GM21515 (cell line): ENCODE measurements at regions not wholly inside any gene's neighbourhood (a gene's known extent, or its start where the extent isn't known, plus 50 kb on each side); places are given as distances from the start of the nearest gene placed in this dataset.

Experiments used
- ATAC-seq: cut with Tn5 transposase; IDR thresholded peaks from one replicate; pipeline ENCODE4 v1.9.1; 2021; ENCODE audit not compliant: unreplicated experiment

DNA sequence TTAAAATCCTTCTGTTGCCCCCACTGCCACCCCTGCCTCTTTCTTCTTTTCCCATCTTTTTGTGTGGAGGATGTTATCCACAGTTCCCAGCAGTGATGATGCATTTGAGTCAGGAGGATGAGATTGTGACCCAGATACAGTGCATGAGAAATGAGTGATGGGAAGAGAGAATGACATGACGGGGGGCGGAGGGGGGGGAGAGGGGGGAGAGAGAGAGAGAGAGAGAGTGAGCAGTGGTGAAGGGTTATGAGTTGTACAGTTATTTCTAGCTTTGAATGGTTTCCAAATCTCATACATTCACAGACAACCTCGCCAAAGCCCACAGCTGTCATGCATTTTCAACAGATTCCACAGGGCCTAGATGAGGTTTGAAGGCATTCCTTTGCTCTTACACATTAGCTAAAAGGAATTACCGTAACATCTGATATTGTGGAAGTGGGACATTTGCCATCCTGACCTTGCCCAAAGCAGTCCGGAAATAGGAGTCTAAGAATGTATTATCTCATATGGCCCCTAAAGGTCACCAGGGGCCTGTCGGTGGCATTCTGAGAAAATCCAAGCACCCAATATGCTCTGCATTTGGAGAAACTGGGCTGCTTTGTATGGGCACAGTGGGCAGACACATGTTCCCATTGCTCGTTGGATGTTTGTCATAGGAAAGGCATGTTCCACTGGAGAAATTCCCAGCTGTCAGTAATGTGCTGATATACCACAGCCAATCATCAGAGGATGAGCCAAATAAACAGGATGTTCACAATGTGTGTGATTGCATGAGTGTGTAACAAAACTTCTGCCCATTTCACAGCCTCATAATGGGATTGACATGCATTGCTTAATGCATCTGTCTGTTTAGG is 435.8 kb downstream of the SPRY1 start:
- no peak for ATAC-seq

- no peak for ATAC-seq
Measured at GRCh38 chr4:123833171-123833643, 436.6 kb downstream of the SPRY1 start.

- ATAC-seq, result no peak
Measured at GRCh38 chr4:123835831-123836590, 439.4 kb downstream of the SPRY1 start.

DNA sequence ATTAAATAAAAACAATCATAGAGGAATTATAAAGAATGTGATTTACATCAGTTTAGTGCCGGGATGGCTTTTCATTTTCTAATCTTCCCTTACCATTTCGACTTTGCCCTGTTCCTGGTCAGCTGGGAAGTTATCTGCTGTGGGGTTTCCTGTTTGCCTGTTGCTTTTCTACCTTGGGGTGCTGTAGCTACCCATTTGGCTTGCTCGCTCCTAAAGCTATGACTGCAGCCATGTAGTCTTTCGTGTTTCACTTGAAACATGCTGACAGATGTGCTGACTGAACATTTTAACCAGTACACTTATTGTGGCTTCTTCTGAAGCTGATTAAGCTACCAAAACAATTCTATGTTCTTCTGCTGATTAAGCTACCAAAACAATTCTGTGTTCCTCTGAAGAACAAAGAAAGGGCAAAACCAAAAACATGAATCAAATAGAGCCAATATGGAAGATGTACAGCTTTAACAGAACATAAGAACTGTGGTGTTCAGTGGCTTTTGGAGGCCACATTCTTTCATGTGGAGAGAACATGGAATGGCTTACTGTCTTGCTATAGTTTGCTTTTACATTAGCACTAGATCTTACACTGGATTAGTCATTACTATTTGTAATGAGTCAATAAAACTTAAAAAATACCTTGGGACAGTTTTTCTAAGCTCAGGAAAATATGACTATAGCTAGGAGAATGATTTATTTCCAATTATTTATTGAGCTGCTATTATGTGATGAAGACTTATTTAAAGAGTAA is 440.4 kb downstream of the SPRY1 start:
- no peak for ATAC-seq

GRCh38 chr4:123838474-123838873 is 441.9 kb downstream of the SPRY1 start:
- ATAC-seq, result no peak

GRCh38 chr4:123840197-123840596 is 443.6 kb downstream of the SPRY1 start:
- ATAC-seq, result no peak

DNA sequence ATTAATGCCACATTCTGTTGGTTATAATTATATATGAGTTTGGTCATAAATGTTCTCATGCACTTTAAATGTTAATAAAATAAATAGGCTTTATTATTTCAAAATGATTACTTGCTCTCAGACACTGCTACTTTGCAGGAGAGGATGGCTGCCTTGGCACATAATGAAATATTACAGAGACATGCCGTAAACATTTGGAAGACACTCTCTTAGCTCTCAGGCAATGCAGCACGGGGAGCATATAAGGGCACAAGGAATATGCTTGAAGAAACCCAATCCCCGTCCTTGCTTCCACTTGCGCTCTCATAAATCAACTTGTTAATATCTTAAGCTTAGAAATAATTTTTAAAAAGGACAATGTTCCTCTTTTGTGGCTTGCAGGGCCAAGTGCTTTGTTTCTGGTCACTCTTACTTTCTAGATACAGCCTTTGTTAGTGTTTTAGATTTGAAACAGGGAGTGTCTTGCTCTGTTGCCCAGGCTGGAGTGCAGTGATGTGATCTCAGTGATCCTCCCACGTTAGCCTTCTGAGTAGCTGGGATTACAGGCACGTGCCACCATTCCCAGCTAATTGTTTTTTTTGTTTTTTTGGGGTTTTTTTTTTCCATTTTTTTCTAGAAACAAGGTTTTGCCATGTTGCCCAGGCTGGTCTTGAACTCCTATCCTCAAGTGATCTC is 445.0 kb downstream of the SPRY1 start:
- ATAC-seq, result no peak

DNA sequence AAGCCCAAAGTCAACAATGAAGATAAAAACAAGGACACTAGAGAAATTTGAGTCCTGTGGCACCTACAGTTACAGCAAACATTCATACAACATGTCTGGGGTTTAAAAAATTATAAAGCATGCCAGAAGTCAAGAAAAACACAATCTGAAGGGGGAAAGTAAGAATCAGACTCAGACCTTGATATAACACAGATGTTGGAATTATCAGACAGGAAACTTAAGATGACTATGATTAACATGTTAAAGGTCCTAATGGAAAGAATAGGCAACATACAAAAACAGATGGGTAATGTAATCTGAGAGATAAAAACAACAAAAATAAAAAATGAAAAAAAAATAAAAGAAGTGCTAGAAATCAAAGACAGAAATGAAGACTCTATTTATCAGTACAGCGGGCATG is 446.5 kb downstream of the SPRY1 start:
- no peak for ATAC-seq

DNA sequence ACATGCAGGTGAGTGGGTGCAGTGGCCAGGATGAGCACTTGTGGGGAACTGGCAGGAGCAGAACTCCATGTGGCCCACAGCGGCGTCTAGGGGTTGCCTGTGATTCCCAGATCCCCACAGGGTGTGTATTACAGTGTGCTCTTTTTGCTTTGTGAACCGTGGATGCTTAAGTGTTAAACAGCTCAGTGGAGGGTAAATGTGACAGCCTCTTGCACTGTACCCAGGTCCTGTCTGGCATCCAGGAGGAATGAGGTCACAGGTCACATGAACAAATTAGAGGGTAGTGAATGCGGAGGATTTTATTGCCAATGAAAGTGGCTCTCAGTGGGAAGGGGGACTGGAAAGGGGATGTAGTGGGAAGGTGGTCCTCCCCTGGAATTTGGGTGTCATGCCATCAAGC is 447.8 kb downstream of the SPRY1 start:
- no peak for ATAC-seq

DNA sequence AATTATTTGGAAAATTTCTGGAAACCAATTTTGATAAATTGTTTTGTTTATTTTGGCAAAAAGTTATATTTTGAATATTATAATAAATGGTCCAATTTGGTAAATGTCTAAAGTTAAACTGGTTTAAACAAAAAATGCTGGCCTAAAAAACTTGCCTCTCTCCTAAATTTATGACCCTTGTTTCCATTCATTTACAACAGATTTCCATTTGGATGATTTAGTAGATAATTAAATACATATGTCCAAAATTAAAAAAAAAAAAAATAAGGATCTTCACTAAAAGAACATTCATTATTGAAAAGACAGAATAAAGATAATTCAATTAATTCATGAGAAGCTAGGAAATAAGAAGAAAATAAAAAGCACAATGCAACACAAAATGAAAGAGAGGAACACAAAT is 449.5 kb downstream of the SPRY1 start:
- no peak for ATAC-seq

- ATAC-seq, result no peak
Measured at GRCh38 chr4:123846561-123846960, 450.0 kb downstream of the SPRY1 start.

DNA sequence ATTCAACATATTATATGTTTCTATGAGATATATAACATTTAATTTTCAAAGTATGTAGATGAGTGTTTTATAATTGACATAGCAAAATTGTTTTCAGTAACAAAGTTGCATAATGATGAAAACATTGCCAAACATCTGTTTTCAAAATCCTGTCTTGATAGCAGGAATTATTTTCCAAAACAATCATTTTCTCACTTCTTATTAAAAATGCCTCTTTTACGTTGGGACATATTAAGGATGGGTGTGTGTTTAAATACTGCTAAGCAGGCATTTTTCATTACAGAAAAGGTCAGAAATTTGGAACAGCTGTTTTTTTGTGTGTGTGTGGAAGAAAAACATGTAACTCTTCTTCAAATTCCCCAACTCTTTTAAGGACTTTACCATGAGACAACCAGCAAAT is 452.0 kb downstream of the SPRY1 start:
- no peak for ATAC-seq

GRCh38 chr4:123849495-123849894 is 452.9 kb downstream of the SPRY1 start:
- ATAC-seq, result no peak

DNA sequence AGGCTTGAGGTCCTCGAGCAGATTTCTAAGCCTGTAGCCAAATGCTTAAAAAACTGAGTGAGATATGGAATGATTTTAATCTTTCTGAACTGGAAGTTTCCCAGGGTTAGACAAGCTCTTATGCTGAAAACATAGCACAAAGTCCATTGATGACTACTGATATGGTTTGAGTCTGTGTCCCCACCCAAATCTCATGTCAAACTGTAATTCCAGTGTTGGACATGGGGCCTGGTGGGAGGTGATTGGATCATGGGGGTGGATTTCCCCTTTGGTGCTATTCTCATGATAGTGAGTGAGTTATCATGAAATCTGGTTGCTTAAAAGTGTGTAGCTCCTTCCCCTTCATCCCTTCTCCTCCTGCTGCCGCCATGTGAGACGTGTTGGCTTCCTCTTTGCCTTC is 454.9 kb downstream of the SPRY1 start:
- no peak for ATAC-seq

GRCh38 chr4:123853651-123854050 is 457.1 kb downstream of the SPRY1 start:
- no peak for ATAC-seq

DNA sequence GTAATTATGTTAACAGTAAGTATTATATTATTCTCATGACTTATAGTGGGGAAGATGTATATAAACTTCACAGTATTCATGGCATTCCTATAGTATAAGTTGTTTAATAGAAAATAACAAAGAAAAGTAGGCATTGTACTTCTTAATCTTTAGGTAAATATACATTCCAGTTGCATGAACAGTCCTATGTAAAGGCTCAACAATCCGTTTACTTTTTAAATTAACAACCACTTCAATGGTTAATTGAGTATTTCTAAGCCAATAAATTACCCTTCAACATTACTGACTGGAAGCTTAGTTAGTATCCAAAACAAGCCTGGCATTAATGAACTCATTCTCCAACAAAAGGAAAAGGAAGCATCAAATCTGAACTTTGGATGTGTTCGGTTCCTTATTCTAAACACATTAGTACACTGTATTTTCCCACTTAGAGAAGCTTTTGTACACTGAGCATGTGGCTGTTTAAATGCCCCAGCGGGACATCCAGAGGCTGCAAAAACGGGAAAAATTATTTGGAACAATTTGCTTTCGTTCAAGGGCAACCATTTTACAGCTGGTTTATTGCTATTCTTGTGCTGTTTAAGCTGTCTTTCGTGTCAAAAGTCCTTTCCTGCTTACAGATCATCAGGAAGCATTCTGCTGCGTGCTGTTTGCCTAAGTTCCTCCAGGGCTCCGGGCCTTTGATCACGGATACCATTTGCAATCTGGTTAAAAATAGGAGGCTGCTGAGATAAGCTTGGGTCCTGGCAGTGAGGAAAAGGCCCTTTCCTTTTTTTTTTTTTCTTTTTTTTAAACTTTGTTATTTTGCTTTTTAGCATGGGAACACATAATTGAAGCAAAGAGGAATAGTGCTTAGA is 460.3 kb downstream of the SPRY1 start:
- ATAC-seq, result no peak

GRCh38 chr4:123858465-123858864 is 461.9 kb downstream of the SPRY1 start:
- no peak for ATAC-seq

DNA sequence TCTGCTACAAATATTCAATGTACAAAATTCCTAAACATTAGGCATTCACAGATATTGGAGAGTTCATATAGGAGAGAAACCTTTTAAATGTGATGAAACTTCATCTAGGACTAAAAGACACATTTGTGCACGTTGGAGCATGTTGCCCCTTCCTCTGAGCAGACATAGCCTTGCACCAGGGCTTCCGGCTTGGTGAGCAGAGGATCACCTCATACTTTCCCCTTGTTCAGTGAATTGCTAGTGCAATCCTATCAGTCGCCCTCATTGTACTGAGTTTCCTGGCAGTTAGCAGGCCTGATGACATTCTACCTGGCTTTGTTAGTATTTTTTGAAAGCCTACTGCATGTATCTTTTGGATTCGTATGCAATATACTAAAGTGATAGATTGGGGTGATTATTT is 466.2 kb downstream of the SPRY1 start:
- no peak for ATAC-seq

DNA sequence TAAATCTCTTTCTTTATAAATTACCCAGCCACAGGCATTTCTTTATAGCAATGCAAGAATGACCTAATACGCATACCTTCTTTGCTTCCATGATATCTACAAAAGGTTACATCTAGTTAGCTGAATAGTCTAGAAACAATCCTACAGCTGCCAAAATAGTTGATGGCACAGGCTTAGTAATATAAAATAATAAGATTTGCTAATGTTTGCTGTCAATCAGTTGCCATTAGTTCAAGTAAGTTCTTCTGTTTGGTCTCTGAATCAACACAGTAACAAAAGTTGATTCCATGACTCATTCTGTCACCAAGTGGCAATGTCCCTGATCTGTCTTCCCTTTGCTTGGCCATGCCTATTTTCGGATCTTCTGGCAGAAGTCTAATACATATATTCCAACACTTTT is 470.2 kb downstream of the SPRY1 start:
- no peak for ATAC-seq
